SK-N-SH (cell line): ENCODE measurements at regions not wholly inside any gene's neighbourhood (a gene's known extent, or its start where the extent isn't known, plus 50 kb on each side); places are given as distances from the start of the nearest gene placed in this dataset.

Experiments used
- CTCF ChIP-seq: fragments of 200-600 bp; sonication (generic); IDR thresholded peaks from 2 replicates; pipeline ENCODE4 v1.6.1; 2017; ENCODE audit warnings: antibody characterized with exemption, mild to moderate bottlenecking, moderate library complexity
- EP300 ChIP-seq, 2 experiments: IDR thresholded peaks; 2 replicates each; pipeline versions ENCODE4 v1.4.0 to v1.6.1; 2012; ENCODE audit warnings: borderline replicate concordance in 1 of 2, low read depth in 1 of 2, low read length in 1 of 2
- EZH2phosphoT487 ChIP-seq: fragments of 200-600 bp; sonication (generic); IDR thresholded peaks from 2 replicates; pipeline ENCODE4 v1.6.1; 2017; ENCODE audit warnings: low read depth, mixed run types, mild to moderate bottlenecking, antibody characterized with exemption, moderate library complexity, borderline replicate concordance
- MXI1 ChIP-seq: IDR thresholded peaks from 2 replicates; pipeline ENCODE4 v1.6.1; 2012; ENCODE audit warnings: mild to moderate bottlenecking, low read depth, low read length, improper control_type of control experiment
- RXRA ChIP-seq: IDR thresholded peaks from 2 replicates; pipeline ENCODE4 v1.4.0; 2012; ENCODE audit warnings: low read depth, mild to moderate bottlenecking, borderline replicate concordance
- SMC3 ChIP-seq: IDR thresholded peaks from 2 replicates; pipeline ENCODE4 v1.6.1; 2012; ENCODE audit warnings: low read depth, low read length, improper control_type of control experiment
- TAF1 ChIP-seq: IDR thresholded peaks from 2 replicates; pipeline ENCODE4 v1.6.1; 2012; ENCODE audit warnings: low read depth, mild to moderate bottlenecking, low read length, moderate library complexity, borderline replicate concordance
- USF1 ChIP-seq: IDR thresholded peaks from 2 replicates; pipeline ENCODE4 v1.4.0; 2012; ENCODE audit warnings: low read depth, borderline replicate concordance
- ZBTB33 ChIP-seq: IDR thresholded peaks from 2 replicates; pipeline ENCODE4 v1.4.0; 2012; ENCODE audit warnings: low read depth, borderline replicate concordance
- TF ChIP-seq, protein P1 (sequence below): IDR thresholded peaks from 2 replicates; pipeline ENCODE4 v1.4.0; 2012; ENCODE audit warnings: low read depth
- TF ChIP-seq, protein P2 (sequence below): IDR thresholded peaks from 2 replicates; pipeline ENCODE4 v1.6.1; 2012; ENCODE audit warnings: mild to moderate bottlenecking, low read depth, low read length, moderate library complexity
- TF ChIP-seq, protein P3 (sequence below): fragments of 150-350 bp; IDR thresholded peaks from 2 replicates; pipeline ENCODE4 v1.6.1; 2016; ENCODE audit warnings: mild to moderate bottlenecking, low read depth, low read length

- TF ChIP-seq, protein P1, sequence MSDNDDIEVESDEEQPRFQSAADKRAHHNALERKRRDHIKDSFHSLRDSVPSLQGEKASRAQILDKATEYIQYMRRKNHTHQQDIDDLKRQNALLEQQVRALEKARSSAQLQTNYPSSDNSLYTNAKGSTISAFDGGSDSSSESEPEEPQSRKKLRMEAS = no peak
- TF ChIP-seq EP300 (IDR thresholded peaks at IDR 0.05; ENCODE audit: borderline replicate concordance in 1 of 2, low read depth in 1 of 2, low read length in 1 of 2) (no peak), CTCF (no peak), MXI1 (no peak), EZH2phosphoT487 (no peak), TAF1 (no peak), USF1 (no peak), ZBTB33 (no peak), RXRA (no peak), SMC3 (no peak)
- TF ChIP-seq, protein P2, sequence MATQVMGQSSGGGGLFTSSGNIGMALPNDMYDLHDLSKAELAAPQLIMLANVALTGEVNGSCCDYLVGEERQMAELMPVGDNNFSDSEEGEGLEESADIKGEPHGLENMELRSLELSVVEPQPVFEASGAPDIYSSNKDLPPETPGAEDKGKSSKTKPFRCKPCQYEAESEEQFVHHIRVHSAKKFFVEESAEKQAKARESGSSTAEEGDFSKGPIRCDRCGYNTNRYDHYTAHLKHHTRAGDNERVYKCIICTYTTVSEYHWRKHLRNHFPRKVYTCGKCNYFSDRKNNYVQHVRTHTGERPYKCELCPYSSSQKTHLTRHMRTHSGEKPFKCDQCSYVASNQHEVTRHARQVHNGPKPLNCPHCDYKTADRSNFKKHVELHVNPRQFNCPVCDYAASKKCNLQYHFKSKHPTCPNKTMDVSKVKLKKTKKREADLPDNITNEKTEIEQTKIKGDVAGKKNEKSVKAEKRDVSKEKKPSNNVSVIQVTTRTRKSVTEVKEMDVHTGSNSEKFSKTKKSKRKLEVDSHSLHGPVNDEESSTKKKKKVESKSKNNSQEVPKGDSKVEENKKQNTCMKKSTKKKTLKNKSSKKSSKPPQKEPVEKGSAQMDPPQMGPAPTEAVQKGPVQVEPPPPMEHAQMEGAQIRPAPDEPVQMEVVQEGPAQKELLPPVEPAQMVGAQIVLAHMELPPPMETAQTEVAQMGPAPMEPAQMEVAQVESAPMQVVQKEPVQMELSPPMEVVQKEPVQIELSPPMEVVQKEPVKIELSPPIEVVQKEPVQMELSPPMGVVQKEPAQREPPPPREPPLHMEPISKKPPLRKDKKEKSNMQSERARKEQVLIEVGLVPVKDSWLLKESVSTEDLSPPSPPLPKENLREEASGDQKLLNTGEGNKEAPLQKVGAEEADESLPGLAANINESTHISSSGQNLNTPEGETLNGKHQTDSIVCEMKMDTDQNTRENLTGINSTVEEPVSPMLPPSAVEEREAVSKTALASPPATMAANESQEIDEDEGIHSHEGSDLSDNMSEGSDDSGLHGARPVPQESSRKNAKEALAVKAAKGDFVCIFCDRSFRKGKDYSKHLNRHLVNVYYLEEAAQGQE = no peak
- TF ChIP-seq, protein P3, sequence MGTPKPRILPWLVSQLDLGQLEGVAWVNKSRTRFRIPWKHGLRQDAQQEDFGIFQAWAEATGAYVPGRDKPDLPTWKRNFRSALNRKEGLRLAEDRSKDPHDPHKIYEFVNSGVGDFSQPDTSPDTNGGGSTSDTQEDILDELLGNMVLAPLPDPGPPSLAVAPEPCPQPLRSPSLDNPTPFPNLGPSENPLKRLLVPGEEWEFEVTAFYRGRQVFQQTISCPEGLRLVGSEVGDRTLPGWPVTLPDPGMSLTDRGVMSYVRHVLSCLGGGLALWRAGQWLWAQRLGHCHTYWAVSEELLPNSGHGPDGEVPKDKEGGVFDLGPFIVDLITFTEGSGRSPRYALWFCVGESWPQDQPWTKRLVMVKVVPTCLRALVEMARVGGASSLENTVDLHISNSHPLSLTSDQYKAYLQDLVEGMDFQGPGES = no peak
Observed at GRCh38 chr1:190747704-190748103, 270.0 kb upstream of the BRINP3 start.
